HEK293 (cell line): ENCODE measurements at regions not wholly inside any gene's neighbourhood (a gene's known extent, or its start where the extent isn't known, plus 50 kb on each side); places are given as distances from the start of the nearest gene placed in this dataset.

ENCODE experiments used
- CTCF ChIA-PET: fragments of 350-600 bp; formaldehyde crosslinking; extraction: SDS; loops from one replicate; lab custom pipeline; 2021; ENCODE audit warnings: antibody characterized with exemption; lab: Yijun Ruan, JAX
- POLR2A ChIA-PET: fragments of 300-600 bp; formaldehyde crosslinking; extraction: SDS; loops from one replicate; lab custom pipeline; 2020; ENCODE audit warnings: antibody characterized with exemption, inconsistent platforms; lab: Yijun Ruan, JAX
- H3K27ac ChIP-seq: fragments of 200-500 bp; sonication (Bioruptor generic); 2 replicates; pipeline ENCODE4 v1.5.1; 2014; ENCODE audit warnings: low read depth, low read length, control low read depth, inconsistent platforms; ENCODE audit errors: extremely low read depth
- H3K36me3 ChIP-seq, 2 experiments: fragments of 200-500 bp in 1 of 2; sonication (Bioruptor generic) in 1 of 2; 1 replicate in 1 of 2; 2 replicates in 1 of 2; pipeline ENCODE4 v1.5.1; 2014 to 2017; ENCODE audit warnings: inconsistent platforms in 2 of 2, low read length in 2 of 2; ENCODE audit not compliant: control insufficient read depth in 2 of 2, insufficient read depth in 1 of 2
- H3K4me1 ChIP-seq: fragments of 200-500 bp; sonication (Bioruptor generic); 2 replicates; pipeline ENCODE4 v1.5.1; 2014; ENCODE audit warnings: mild to moderate bottlenecking, low read length, inconsistent platforms; ENCODE audit not compliant: control insufficient read depth, insufficient read depth
- H3K4me3 ChIP-seq: 2 replicates; pipeline ENCODE4 v1.5.1; 2011; ENCODE audit warnings: low read depth, mild to moderate bottlenecking, control low read depth, low read length, moderate library complexity
- H3K9me3 ChIP-seq: fragments of 200-500 bp; sonication (Bioruptor generic); 2 replicates; pipeline ENCODE4 v1.5.1; 2014; ENCODE audit warnings: low read depth, low read length, inconsistent platforms; ENCODE audit not compliant: control insufficient read depth, insufficient read depth
- GFI1B ChIP-seq: fragments of 450-650 bp; formaldehyde crosslinking; IDR thresholded peaks from 2 replicates; pipeline ENCODE4 v1.5.1; 2016; ENCODE audit warnings: missing biosample characterization, missing genetic modification characterization
- KLF16 ChIP-seq: fragments of 450-650 bp; formaldehyde crosslinking; IDR thresholded peaks from 2 replicates; pipeline ENCODE4 v1.5.1; 2017; ENCODE audit warnings: missing biosample characterization, missing genetic modification characterization
- KLF8 ChIP-seq: fragments of 450-650 bp; formaldehyde crosslinking; IDR thresholded peaks from 2 replicates; pipeline ENCODE4 v1.5.1; 2016; ENCODE audit warnings: missing biosample characterization, missing genetic modification characterization
- MEIS1 ChIP-seq: sonication (generic); formaldehyde crosslinking; IDR thresholded peaks from 2 replicates; pipeline ENCODE4 v1.8.1; 2022; ENCODE audit warnings: missing genetic modification reagents, mild to moderate bottlenecking, borderline replicate concordance
- RBAK ChIP-seq: fragments of 450-650 bp; formaldehyde crosslinking; IDR thresholded peaks from 2 replicates; pipeline ENCODE4 v1.5.1; 2016; ENCODE audit warnings: missing biosample characterization, missing genetic modification characterization
- SP3 ChIP-seq: fragments of 450-650 bp; formaldehyde crosslinking; IDR thresholded peaks from 2 replicates; pipeline ENCODE4 v1.5.1; 2016; ENCODE audit warnings: missing biosample characterization, missing genetic modification characterization
- WT1 ChIP-seq: fragments of 450-650 bp; formaldehyde crosslinking; IDR thresholded peaks from 2 replicates; pipeline ENCODE4 v1.5.1; 2016; ENCODE audit warnings: missing biosample characterization, missing genetic modification characterization
- YY2 ChIP-seq: fragments of 450-650 bp; formaldehyde crosslinking; IDR thresholded peaks from 2 replicates; pipeline ENCODE4 v1.5.1; 2016; ENCODE audit warnings: missing biosample characterization, missing genetic modification characterization
- ZIC2 ChIP-seq: fragments of 450-650 bp; formaldehyde crosslinking; IDR thresholded peaks from 2 replicates; pipeline ENCODE4 v1.5.1; 2016; ENCODE audit warnings: missing biosample characterization, missing genetic modification characterization
- ZNF133 ChIP-seq: fragments of 450-650 bp; formaldehyde crosslinking; IDR thresholded peaks from 2 replicates; pipeline ENCODE4 v1.5.1; 2016; ENCODE audit warnings: missing biosample characterization, missing genetic modification characterization
- ZNF140 ChIP-seq: fragments of 450-650 bp; formaldehyde crosslinking; IDR thresholded peaks from 2 replicates; pipeline ENCODE4 v1.5.1; 2016; ENCODE audit warnings: missing biosample characterization, missing genetic modification characterization
- ZNF157 ChIP-seq: fragments of 450-650 bp; formaldehyde crosslinking; IDR thresholded peaks from 2 replicates; pipeline ENCODE4 v1.5.1; 2016; ENCODE audit warnings: missing biosample characterization, missing genetic modification characterization
- ZNF274 ChIP-seq, 2 experiments: fragments of 200-500 bp in 1 of 2; fragments of 450-650 bp in 1 of 2; sonication (Bioruptor generic) in 1 of 2; formaldehyde crosslinking in 1 of 2; IDR thresholded peaks; 2 replicates each; pipeline versions ENCODE4 v1.5.1 to v1.6.1; 2014 to 2016; ENCODE audit warnings: borderline replicate concordance in 1 of 2, inconsistent platforms in 1 of 2, low read length in 1 of 2, missing biosample characterization in 1 of 2, missing genetic modification characterization in 1 of 2
- ZNF302 ChIP-seq: fragments of 450-650 bp; formaldehyde crosslinking; IDR thresholded peaks from 2 replicates; pipeline ENCODE4 v1.5.1; 2016; ENCODE audit warnings: missing biosample characterization, missing genetic modification characterization, low read depth
- ZNF311 ChIP-seq: fragments of 450-650 bp; formaldehyde crosslinking; IDR thresholded peaks from 2 replicates; pipeline ENCODE4 v1.5.1; 2017; ENCODE audit warnings: missing biosample characterization, missing genetic modification characterization, borderline replicate concordance
- ZNF354C ChIP-seq: fragments of 450-650 bp; formaldehyde crosslinking; IDR thresholded peaks from 2 replicates; pipeline ENCODE4 v1.5.1; 2016; ENCODE audit warnings: missing biosample characterization, missing genetic modification characterization, low read depth, borderline replicate concordance
- ZNF394 ChIP-seq: fragments of 450-650 bp; formaldehyde crosslinking; IDR thresholded peaks from 2 replicates; pipeline ENCODE4 v1.5.1; 2016; ENCODE audit warnings: missing biosample characterization, missing genetic modification characterization, mild to moderate bottlenecking, moderate library complexity, borderline replicate concordance
- ZNF530 ChIP-seq: fragments of 450-650 bp; formaldehyde crosslinking; IDR thresholded peaks from 2 replicates; pipeline ENCODE4 v1.5.1; 2016; ENCODE audit warnings: low read depth, missing biosample characterization, missing genetic modification characterization
- ZNF560 ChIP-seq: fragments of 450-650 bp; formaldehyde crosslinking; IDR thresholded peaks from 2 replicates; pipeline ENCODE4 v1.5.1; 2017; ENCODE audit warnings: missing biosample characterization, missing genetic modification characterization, borderline replicate concordance
- ZNF561 ChIP-seq: fragments of 450-650 bp; IDR thresholded peaks from 2 replicates; pipeline ENCODE4 v1.5.1; 2018; ENCODE audit warnings: missing biosample characterization, missing genetic modification characterization, borderline replicate concordance
- ZNF585B ChIP-seq: fragments of 450-650 bp; formaldehyde crosslinking; IDR thresholded peaks from 2 replicates; pipeline ENCODE4 v1.5.1; 2016; ENCODE audit warnings: missing biosample characterization, missing genetic modification characterization
- ZNF596 ChIP-seq: fragments of 450-650 bp; IDR thresholded peaks from 2 replicates; pipeline ENCODE4 v1.5.0; 2018; ENCODE audit warnings: missing biosample characterization, mild to moderate bottlenecking, missing genetic modification characterization, moderate library complexity
- ZSCAN16 ChIP-seq: fragments of 450-650 bp; formaldehyde crosslinking; IDR thresholded peaks from 2 replicates; pipeline ENCODE4 v1.5.1; 2016; ENCODE audit warnings: missing biosample characterization, missing genetic modification characterization
- TF ChIP-seq, protein P1 (sequence below): fragments of 450-650 bp; formaldehyde crosslinking; IDR thresholded peaks from 2 replicates; pipeline ENCODE4 v1.5.1; 2017; ENCODE audit warnings: missing biosample characterization, missing genetic modification characterization

DNA sequence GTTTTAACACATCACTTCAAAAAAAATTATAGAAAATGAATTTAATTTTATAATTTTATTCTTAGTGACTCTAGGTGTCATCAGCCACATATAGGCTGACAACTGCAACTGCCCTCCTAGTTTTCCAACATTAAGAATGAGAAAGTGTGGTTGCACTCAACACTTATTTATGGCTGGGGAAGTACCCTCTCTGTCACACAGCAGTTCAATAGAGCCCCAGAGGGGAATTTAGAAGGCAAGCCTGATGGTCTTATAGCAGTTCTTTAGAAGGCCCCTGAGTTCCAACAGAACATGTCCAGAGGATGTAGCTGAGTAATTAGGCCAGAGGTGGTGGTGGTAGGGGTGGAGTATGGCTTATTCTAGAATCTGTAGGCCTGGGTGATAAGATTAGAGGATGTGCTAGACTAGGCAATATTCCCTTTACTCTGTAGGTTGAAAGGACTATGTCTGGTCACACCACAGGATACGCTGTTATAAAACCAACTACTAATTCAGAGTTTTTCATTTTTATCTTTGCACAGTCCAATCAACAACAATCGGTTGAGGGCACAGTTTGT lies 226.5 kb upstream of the CITED2 start:
- H3K36me3 ChIP-seq = no peaks in the 10 kb centered on the region
- TF ChIP-seq ZNF596 (no peak), ZIC2 (tag by site-specific recombination) (no peak), ZNF354C (tag by site-specific recombination) (no peak), ZNF274 (IDR thresholded peaks at IDR 0.05; ENCODE audit: low read length) (no peak), ZNF274 (tag by site-specific recombination; IDR thresholded peaks at IDR 0.05; ENCODE audit: borderline replicate concordance) (no peak), RBAK (tag by site-specific recombination) (no peak), ZNF133 (tag by site-specific recombination) (no peak), ZNF561 (tag by site-specific recombination) (no peak), ZNF585B (no peak), YY2 (no peak), KLF16 (tag by site-specific recombination) (no peak), ZNF302 (no peak), ZNF530 (no peak), GFI1B (tag by site-specific recombination) (no peak), ZNF140 (tag by site-specific recombination) (no peak), ZSCAN16 (tag by site-specific recombination) (no peak)
- TF ChIP-seq, protein P1, sequence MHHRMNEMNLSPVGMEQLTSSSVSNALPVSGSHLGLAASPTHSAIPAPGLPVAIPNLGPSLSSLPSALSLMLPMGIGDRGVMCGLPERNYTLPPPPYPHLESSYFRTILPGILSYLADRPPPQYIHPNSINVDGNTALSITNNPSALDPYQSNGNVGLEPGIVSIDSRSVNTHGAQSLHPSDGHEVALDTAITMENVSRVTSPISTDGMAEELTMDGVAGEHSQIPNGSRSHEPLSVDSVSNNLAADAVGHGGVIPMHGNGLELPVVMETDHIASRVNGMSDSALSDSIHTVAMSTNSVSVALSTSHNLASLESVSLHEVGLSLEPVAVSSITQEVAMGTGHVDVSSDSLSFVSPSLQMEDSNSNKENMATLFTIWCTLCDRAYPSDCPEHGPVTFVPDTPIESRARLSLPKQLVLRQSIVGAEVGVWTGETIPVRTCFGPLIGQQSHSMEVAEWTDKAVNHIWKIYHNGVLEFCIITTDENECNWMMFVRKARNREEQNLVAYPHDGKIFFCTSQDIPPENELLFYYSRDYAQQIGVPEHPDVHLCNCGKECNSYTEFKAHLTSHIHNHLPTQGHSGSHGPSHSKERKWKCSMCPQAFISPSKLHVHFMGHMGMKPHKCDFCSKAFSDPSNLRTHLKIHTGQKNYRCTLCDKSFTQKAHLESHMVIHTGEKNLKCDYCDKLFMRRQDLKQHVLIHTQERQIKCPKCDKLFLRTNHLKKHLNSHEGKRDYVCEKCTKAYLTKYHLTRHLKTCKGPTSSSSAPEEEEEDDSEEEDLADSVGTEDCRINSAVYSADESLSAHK (tag by site-specific recombination) = no peak
- no peaks in the 10 kb centered on the region for H3K9me3 ChIP-seq
- H3K4me1 ChIP-seq = no peaks in the 10 kb centered on the region
- H3K4me3 ChIP-seq = no peak overlapping the region
- ChIA-PET POLR2A (interaction anchor here (1.9 kb wide), 1 partner anchor 227 kb away, joined by 6 read pairs; the partner anchor contains the start of gene CITED2), CTCF (interaction anchor here (0.9 to 1.1 kb wide), 2 partner anchors 13 to 232 kb away, joined by 3 read pairs; no protein-coding TSS in a partner anchor)
- no peak overlapping the region for H3K27ac ChIP-seq

DNA sequence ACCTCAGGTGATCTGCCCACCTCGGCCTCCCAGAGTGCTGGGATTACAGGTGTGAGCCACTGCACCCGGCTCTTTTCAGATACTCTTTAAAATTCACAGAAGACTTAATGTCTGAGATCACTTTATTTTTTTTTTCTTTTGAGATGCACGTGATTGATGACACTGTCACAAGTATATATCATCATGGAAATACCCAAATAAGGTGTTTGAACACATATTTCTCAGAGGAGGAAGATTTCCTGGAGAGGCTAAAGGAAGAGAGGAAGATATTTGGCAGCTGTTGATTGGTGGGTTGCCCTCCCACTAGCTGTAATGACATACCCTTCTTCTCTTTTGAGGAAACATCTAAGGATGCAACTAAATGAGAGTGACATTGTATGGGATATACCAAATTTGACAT lies 225.9 kb upstream of the CITED2 start:
- Histone ChIP-seq H3K9me3 (no peaks in the 10 kb centered on the region), H3K27ac (no peak overlapping the region), H3K36me3 (no peaks in the 10 kb centered on the region), H3K4me1 (no peaks in the 10 kb centered on the region), H3K4me3 (no peak overlapping the region)
- ChIA-PET POLR2A (interaction anchor here (1.9 kb wide), 1 partner anchor 226 kb away, joined by 6 read pairs; the partner anchor contains the start of gene CITED2), CTCF (no interaction called here)
- TF ChIP-seq ZNF157 (tag by site-specific recombination) (no peak), WT1 (tag by site-specific recombination) (no peak), ZNF394 (no peak), ZNF560 (tag by site-specific recombination) (no peak), SP3 (tag by site-specific recombination) (no peak), ZNF561 (tag by site-specific recombination) (no peak), ZNF311 (tag by site-specific recombination) (no peak), KLF8 (tag by site-specific recombination) (no peak), MEIS1 (CRISPR knock-in tag) (no peak)
